Stimulated activated CD4-positive, alpha-beta T cell treated with anti-CD3 and anti-CD28 coated beads, Interleukin-4, amount 100 ng/mL, for 48 hours (primary cell): ENCODE measurements at regions not wholly inside any gene's neighbourhood (a gene's known extent, or its start where the extent isn't known, plus 50 kb on each side); places are given as distances from the start of the nearest gene placed in this dataset.
"Not testable (repeated sequence)": the region's sequence is repeated elsewhere in the genome, so short reads cannot be mapped to it uniquely, and the experiment has no call there.

Source experiments
- DNase-seq, 2 donors: peaks; one replicate each; pipeline ENCODE4 v3.0.0-alpha.2; 2020; ENCODE audit warnings: low read depth in 2 of 2

GRCh38 chr11:45409587-45409986 lies 123.4 kb upstream of the SYT13 start:
- DNase-seq: no peak

- no peak for DNase-seq
Observed at GRCh38 chr11:45407226-45407625, 121.1 kb upstream of the SYT13 start.

GRCh38 chr11:45405916-45406670 lies 120.0 kb upstream of the SYT13 start:
- no peak for DNase-seq

GRCh38 chr11:45403521-45403920 lies 117.4 kb upstream of the SYT13 start:
- not testable (repeated sequence) for DNase-seq

- no peak for DNase-seq
Observed at GRCh38 chr11:45402049-45402630, 116.0 kb upstream of the SYT13 start.

GRCh38 chr11:45400591-45400990 lies 114.5 kb upstream of the SYT13 start:
- no peak for DNase-seq

- no peak for DNase-seq
Observed at GRCh38 chr11:45399166-45399565, 113.0 kb upstream of the SYT13 start.

- no peak for DNase-seq
Observed at GRCh38 chr11:45398325-45398724, 112.2 kb upstream of the SYT13 start.

- DNase-seq: no peak
Observed at GRCh38 chr11:45396394-45396793, 110.3 kb upstream of the SYT13 start.

- DNase-seq: no peak
Observed at GRCh38 chr11:45395947-45396346, 109.8 kb upstream of the SYT13 start.

- no peak for DNase-seq
Observed at GRCh38 chr11:45395421-45395820, 109.3 kb upstream of the SYT13 start.

GRCh38 chr11:45394294-45395085 lies 108.3 kb upstream of the SYT13 start:
- no peak for DNase-seq

- no peak for DNase-seq
Observed at GRCh38 chr11:45393826-45394225, 107.7 kb upstream of the SYT13 start.

GRCh38 chr11:45393334-45393733 lies 107.2 kb upstream of the SYT13 start:
- DNase-seq: no peak

GRCh38 chr11:45392591-45393091 lies 106.5 kb upstream of the SYT13 start:
- DNase-seq: no peak

- DNase-seq: no peak
Observed at GRCh38 chr11:45392154-45392553, 106.0 kb upstream of the SYT13 start.

- DNase-seq: no peak
Observed at GRCh38 chr11:45391168-45391850, 105.2 kb upstream of the SYT13 start.

- DNase-seq: no peak
Observed at GRCh38 chr11:45390407-45390806, 104.3 kb upstream of the SYT13 start.

- no peak for DNase-seq
Observed at GRCh38 chr11:45388472-45388871, 102.3 kb upstream of the SYT13 start.

GRCh38 chr11:45387885-45388284 lies 101.7 kb upstream of the SYT13 start:
- DNase-seq: not testable (repeated sequence)

- DNase-seq: no peak
Observed at GRCh38 chr11:45386972-45387371, 100.8 kb upstream of the SYT13 start.

- no peak for DNase-seq
Observed at GRCh38 chr11:45385844-45386243, 99.7 kb upstream of the SYT13 start.
